Liver (tissue), 8 donors: ENCODE measurements at regions not wholly inside any gene's neighbourhood (a gene's known extent, or its start where the extent isn't known, plus 50 kb on each side); places are given as distances from the start of the nearest gene placed in this dataset.
A peak's percentile ranks its signal among the peaks of the same experiment; 100 is the strongest.

Experiments
- DNase-seq: peaks from one replicate; pipeline ENCODE4 v3.0.0-alpha.2; 2017; ENCODE audit warnings: low spot score
- H3K27ac ChIP-seq, 2 donors: one replicate each; pipeline ENCODE4 v1.7.0; 2013; ENCODE audit warnings: inconsistent platforms in 2 of 2, low read length in 2 of 2, control low read depth in 1 of 2, low read depth in 1 of 2, mild to moderate bottlenecking in 1 of 2
- H3K27me3 ChIP-seq, 4 donors: one replicate each; pipeline versions ENCODE4 v1.6.1 to v1.7.0; 2013; ENCODE audit warnings: low read length in 3 of 4, inconsistent platforms in 1 of 4, mild to moderate bottlenecking in 1 of 4, moderate library complexity in 1 of 4; ENCODE audit not compliant: control insufficient read depth in 4 of 4, insufficient read depth in 4 of 4
- H3K36me3 ChIP-seq, 4 donors: one replicate each; pipeline versions ENCODE4 v1.6.1 to v1.7.0; 2013; ENCODE audit warnings: low read length in 3 of 4, mild to moderate bottlenecking in 3 of 4, low read depth in 1 of 4, moderate library complexity in 1 of 4; ENCODE audit not compliant: control insufficient read depth in 4 of 4, insufficient read depth in 3 of 4
- H3K4me1 ChIP-seq, 4 donors: one replicate each; pipeline versions ENCODE4 v1.6.1 to v1.7.0; 2013; ENCODE audit warnings: low read length in 3 of 4, mild to moderate bottlenecking in 3 of 4, moderate library complexity in 1 of 4; ENCODE audit not compliant: control insufficient read depth in 4 of 4, insufficient read depth in 4 of 4
- H3K4me3 ChIP-seq, 3 donors: one replicate each; pipeline versions ENCODE4 v1.6.1 to v1.7.0; 2013; ENCODE audit warnings: low read length in 3 of 3, control low read depth in 1 of 3, low read depth in 1 of 3, mild to moderate bottlenecking in 1 of 3
- H3K9ac ChIP-seq, 2 donors: one replicate each; pipeline ENCODE4 v1.7.0; 2013; ENCODE audit warnings: low read length in 2 of 2, mild to moderate bottlenecking in 2 of 2, moderate library complexity in 2 of 2, control low read depth in 1 of 2, low read depth in 1 of 2
- H3K9me3 ChIP-seq, 4 donors: one replicate each; pipeline versions ENCODE4 v1.6.1 to v1.7.0; 2013; ENCODE audit warnings: low read length in 3 of 4; ENCODE audit not compliant: control insufficient read depth in 4 of 4
- CTCF ChIP-seq: fragments of 150-350 bp; IDR thresholded peaks from 2 replicates; pipeline ENCODE4 v1.5.1; 2017; ENCODE audit warnings: improper control_type of control experiment, low read depth, low read length; ENCODE audit not compliant: missing input control
- FOXA2 ChIP-seq: IDR thresholded peaks from 2 replicates; pipeline ENCODE4 v1.6.1; 2016; ENCODE audit warnings: antibody characterized with exemption
- HNF4G ChIP-seq: IDR thresholded peaks from 2 replicates; pipeline ENCODE4 v1.6.1; 2016; ENCODE audit warnings: antibody characterized with exemption
- JUND ChIP-seq, 2 donors: IDR thresholded peaks; 2 replicates each; pipeline ENCODE4 v1.6.1; 2016; ENCODE audit warnings: antibody characterized with exemption in 2 of 2
- MAX ChIP-seq: IDR thresholded peaks from 2 replicates; pipeline ENCODE4 v1.6.1; 2016; ENCODE audit warnings: antibody characterized with exemption
- NR2F2 ChIP-seq: IDR thresholded peaks from 2 replicates; pipeline ENCODE4 v1.6.1; 2016; ENCODE audit warnings: antibody characterized with exemption
- RAD21 ChIP-seq, 2 donors: IDR thresholded peaks; 2 replicates each; pipeline ENCODE4 v1.6.1; 2016; ENCODE audit warnings: antibody characterized with exemption in 2 of 2, mild to moderate bottlenecking in 2 of 2
- REST ChIP-seq: IDR thresholded peaks from 2 replicates; pipeline ENCODE4 v1.6.1; 2016; ENCODE audit warnings: antibody characterized with exemption, mild to moderate bottlenecking
- RXRA ChIP-seq, 2 donors: IDR thresholded peaks; 2 replicates each; pipeline ENCODE4 v1.6.1; 2017 to 2018; ENCODE audit warnings: antibody characterized with exemption in 2 of 2, mild to moderate bottlenecking in 1 of 2
- TAF1 ChIP-seq: conservative IDR thresholded peaks from 2 replicates; pipeline ENCODE4 v1.6.1; 2016; ENCODE audit warnings: antibody characterized with exemption, mild to moderate bottlenecking
- YY1 ChIP-seq: IDR thresholded peaks from 2 replicates; pipeline ENCODE4 v1.6.1; 2016; ENCODE audit warnings: antibody characterized with exemption, mild to moderate bottlenecking
- ZBTB33 ChIP-seq: IDR thresholded peaks from 2 replicates; pipeline ENCODE4 v1.6.1; 2016; ENCODE audit warnings: antibody characterized with exemption
- WGBS: extraction: QIAGEN DNeasy Blood & Tissue Kit; methylation state at CpG from one replicate; pipeline ENCODE4 v1.1.7; 2013; 5-methylcytosine and 5-hydroxymethylcytosine counted together
- TF ChIP-seq, protein P1 (sequence below): IDR thresholded peaks from 2 replicates; pipeline ENCODE4 v1.6.1; 2016; ENCODE audit warnings: antibody characterized with exemption
- donor health status: healthy.
- donor health status: healthy.
- donor health status: healthy.
- donor health status: healthy.
- donor health status: healthy.

- H3K4me1 ChIP-seq: no peaks in the 10 kb centered on the region
- TF ChIP-seq NR2F2 (no peak), REST (no peak), MAX (no peak)
Observed at GRCh38 chr1:63143482-63143881, 178.9 kb upstream of the FOXD3 start.

GRCh38 chr1:63147783-63148182, 174.6 kb upstream of the FOXD3 start:
- TF ChIP-seq TAF1 (no peak), YY1 (no peak), ZBTB33 (no peak), RXRA (IDR thresholded peaks at IDR 0.05) (no peak), HNF4G (no peak), JUND (IDR thresholded peaks at IDR 0.05) (no peak), NR2F2 (no peak), FOXA2 (no peak)
- TF ChIP-seq, protein P1, sequence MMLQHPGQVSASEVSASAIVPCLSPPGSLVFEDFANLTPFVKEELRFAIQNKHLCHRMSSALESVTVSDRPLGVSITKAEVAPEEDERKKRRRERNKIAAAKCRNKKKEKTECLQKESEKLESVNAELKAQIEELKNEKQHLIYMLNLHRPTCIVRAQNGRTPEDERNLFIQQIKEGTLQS: no peak
- Histone ChIP-seq H3K9ac (no peak overlapping the region), H3K27ac (no peak overlapping the region), H3K9me3 (no peaks in the 10 kb centered on the region), H3K4me1 (no peaks in the 10 kb centered on the region), H3K4me3 (no peak overlapping the region), H3K36me3 (no peaks in the 10 kb centered on the region), H3K27me3 (peaks cover 0 to 12% (median 0%) of the 10 kb centered on the region in 4 donors)
- WGBS: 95% methylated on average over 3 of the region's 3 CpGs
- DNase-seq: no peak

More at GRCh38 chr1:63143482-63143881, 178.9 kb upstream of the FOXD3 start:
- no peak for DNase-seq
- H3K36me3 ChIP-seq: no peaks in the 10 kb centered on the region
- no peak overlapping the region for H3K4me3 ChIP-seq
- no peak overlapping the region for H3K9ac ChIP-seq
- H3K27ac ChIP-seq: no peak overlapping the region
- no peaks in the 10 kb centered on the region for H3K27me3 ChIP-seq
- no peaks in the 10 kb centered on the region for H3K9me3 ChIP-seq

DNA sequence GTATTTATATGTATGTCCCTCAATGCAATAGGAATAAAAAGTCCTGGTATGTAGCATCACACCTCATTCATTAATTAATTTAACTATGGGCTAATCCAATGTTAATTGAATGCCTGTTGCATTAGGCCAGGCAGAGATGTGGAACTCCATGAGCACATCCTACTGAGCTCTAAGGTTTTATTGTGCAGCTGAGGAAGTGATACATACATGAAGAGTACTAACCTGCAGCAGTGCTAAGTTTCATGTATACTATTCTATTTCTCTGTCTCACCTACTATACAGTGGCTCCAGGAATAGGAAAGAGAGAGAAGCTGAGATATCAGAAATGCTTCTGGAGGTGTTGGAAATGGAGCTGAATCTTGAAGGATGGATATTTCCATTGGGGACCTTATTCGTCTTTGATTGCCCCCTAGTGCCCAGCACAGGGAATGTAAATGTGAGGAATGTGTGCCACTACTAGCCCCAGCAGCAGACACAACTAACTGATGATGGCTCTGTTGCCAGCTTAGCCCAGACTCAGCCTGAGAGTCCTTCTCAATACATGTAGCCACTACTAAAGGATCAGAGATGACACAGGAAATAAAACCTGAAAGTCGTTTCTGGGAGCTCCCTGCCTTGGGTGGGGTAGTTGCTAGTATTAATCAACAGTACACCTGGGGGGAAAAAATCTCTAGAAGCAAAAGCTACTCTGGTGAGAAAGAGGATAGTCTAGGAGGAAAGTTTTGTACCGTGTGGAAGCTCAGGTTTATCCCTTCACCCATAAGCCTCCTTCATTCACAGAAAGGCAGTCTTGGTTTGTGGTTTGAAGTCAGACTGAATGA, 173.3 kb upstream of the FOXD3 start:
- Histone ChIP-seq H3K9ac (no peak overlapping the region), H3K4me1 (no peaks in the 10 kb centered on the region), H3K9me3 (no peaks in the 10 kb centered on the region), H3K27ac (no peak overlapping the region), H3K4me3 (no peak overlapping the region), H3K27me3 (peaks cover 0 to 12% (median 0%) of the 10 kb centered on the region in 4 donors), H3K36me3 (no peaks in the 10 kb centered on the region)
- TF ChIP-seq CTCF (peak; percentile 71), RAD21 (IDR thresholded peaks at IDR 0.05) (peak; percentile 84 to 87)
- TF ChIP-seq, protein P1: no peak
- WGBS: 12% methylated on average over 3 of the region's 3 CpGs
- no peak for DNase-seq
